H1 (cell line): ENCODE measurements at regions not wholly inside any gene's neighbourhood (a gene's known extent, or its start where the extent isn't known, plus 50 kb on each side); places are given as distances from the start of the nearest gene placed in this dataset.

Experiments
- CTCF ChIA-PET: fragments of 300-600 bp; sonication (Branson Sonifier 250); formaldehyde crosslinking; loops from one replicate; lab custom pipeline; 2021; ENCODE audit not compliant: partially characterized antibody; lab: Charles Lee
- POLR2A ChIA-PET: fragments of 300-600 bp; sonication (Branson Sonifier 250); formaldehyde crosslinking; loops from one replicate; lab custom pipeline; 2021; ENCODE audit warnings: inconsistent platforms; ENCODE audit not compliant: partially characterized antibody; lab: Charles Lee
- DNase-seq, 2 experiments: peaks; one replicate each; pipeline versions ENCODE4 v3.0.0 to v3.0.0-alpha.2; 2010 to 2022; ENCODE audit warnings: low spot score in 2 of 2, low read depth in 1 of 2, mixed read lengths in 1 of 2
- FAIRE-seq: peaks from 2 replicates; lab custom pipeline; 2011; peaks lifted over from hg19 to GRCh38; lab: Jason Lieb, UNC
- H2AFZ ChIP-seq: 2 replicates; pipeline ENCODE4 v1.8.1; 2012; ENCODE audit warnings: low read length, inconsistent platforms
- H2AK5ac ChIP-seq: 2 replicates; pipeline ENCODE4 v1.6.1; 2013; ENCODE audit warnings: low read depth, low read length
- H2BK120ac ChIP-seq: replicated peaks from 2 replicates; pipeline ENCODE3; 2013; ENCODE audit warnings: low read depth, low read length, inconsistent platforms
- H2BK12ac ChIP-seq: 2 replicates; pipeline ENCODE4 v1.6.1; 2013; ENCODE audit warnings: low read depth, low read length
- H2BK15ac ChIP-seq: 2 replicates; pipeline ENCODE4 v1.6.1; 2013; ENCODE audit warnings: low read length
- H2BK20ac ChIP-seq: 2 replicates; pipeline ENCODE4 v1.6.1; 2013; ENCODE audit warnings: low read length
- H2BK5ac ChIP-seq: 2 replicates; pipeline ENCODE4 v1.6.1; 2013; ENCODE audit warnings: low read depth, low read length
- H3K14ac ChIP-seq: 2 replicates; pipeline ENCODE4 v1.6.1; 2013; ENCODE audit warnings: inconsistent platforms; ENCODE audit not compliant: insufficient read length
- H3K18ac ChIP-seq: 2 replicates; pipeline ENCODE4 v1.6.1; 2013; ENCODE audit warnings: low read length; ENCODE audit errors: extremely low read depth
- H3K23ac ChIP-seq: 2 replicates; pipeline ENCODE4 v1.6.1; 2013; ENCODE audit warnings: inconsistent platforms; ENCODE audit not compliant: insufficient read length
- H3K23me2 ChIP-seq: 2 replicates; pipeline ENCODE4 v1.6.1; 2013; ENCODE audit warnings: low read depth, low read length
- H3K27ac ChIP-seq: 2 replicates; pipeline ENCODE4 v1.6.1; 2011; ENCODE audit warnings: low read depth, low read length, inconsistent platforms
- H3K27me3 ChIP-seq, 4 experiments: replicated peaks in 1 of 4; 1 replicate in 1 of 4; 2 replicates in 3 of 4; pipeline versions ENCODE4 v1.6.1 to v1.8.1; 2011 to 2013; ENCODE audit warnings: low read length in 3 of 4, mild to moderate bottlenecking in 3 of 4, inconsistent platforms in 2 of 4, mixed read lengths in 2 of 4, moderate library complexity in 1 of 4; ENCODE audit not compliant: control insufficient read depth in 3 of 4, insufficient read depth in 3 of 4; ENCODE audit errors: extremely low read depth in 1 of 4
- H3K36me3 ChIP-seq, 4 experiments: 2 replicates each; pipeline versions ENCODE4 v1.6.1 to v1.8.1; 2011 to 2013; ENCODE audit warnings: mild to moderate bottlenecking in 4 of 4, low read length in 3 of 4, moderate library complexity in 2 of 4, control low read depth in 1 of 4, inconsistent platforms in 1 of 4; ENCODE audit not compliant: insufficient read depth in 4 of 4, control insufficient read depth in 2 of 4
- H3K4ac ChIP-seq: replicated peaks from 2 replicates; pipeline ENCODE3; 2013; ENCODE audit warnings: low read length, low read depth, mixed read lengths, inconsistent platforms; ENCODE audit not compliant: insufficient read length
- H3K4me1 ChIP-seq, 4 experiments: replicated peaks in 1 of 4; 1 replicate in 1 of 4; 2 replicates in 3 of 4; pipeline versions ENCODE4 v1.6.1 to v1.8.1; 2011 to 2013; ENCODE audit warnings: low read length in 3 of 4, inconsistent platforms in 2 of 4, mixed read lengths in 1 of 4; ENCODE audit not compliant: insufficient read depth in 4 of 4, control insufficient read depth in 3 of 4
- H3K4me2 ChIP-seq, 2 experiments: 2 replicates each; pipeline versions ENCODE4 v1.6.1 to v1.8.1; 2011 to 2013; ENCODE audit warnings: low read depth in 2 of 2, low read length in 2 of 2, control low read depth in 1 of 2, inconsistent platforms in 1 of 2, mild to moderate bottlenecking in 1 of 2; ENCODE audit not compliant: insufficient read depth in 1 of 2
- H3K4me3 ChIP-seq, 4 experiments: fragments of 200-600, 300-600 bp in 1 of 4; sonication (generic), shearing (Covaris generic), sonication (Bioruptor Twin) in 1 of 4; 2 replicates each; pipeline versions ENCODE4 v1.5.1 to v1.8.1; 2011 to 2016; ENCODE audit warnings: low read length in 4 of 4, low read depth in 3 of 4, control low read depth in 2 of 4, inconsistent platforms in 2 of 4, mild to moderate bottlenecking in 2 of 4, mixed read lengths in 1 of 4, moderate library complexity in 1 of 4; ENCODE audit not compliant: insufficient read depth in 2 of 4; ENCODE audit errors: extremely low read depth in 1 of 4
- H3K56ac ChIP-seq: replicated peaks from 2 replicates; pipeline ENCODE3; 2013; ENCODE audit warnings: low read depth, mild to moderate bottlenecking, mixed read lengths, low read length, inconsistent platforms; ENCODE audit not compliant: insufficient read length
- H3K79me1 ChIP-seq: 2 replicates; pipeline ENCODE4 v1.6.1; 2013; ENCODE audit warnings: low read depth, low read length, control low read depth
- H3K79me2 ChIP-seq, 2 experiments: 2 replicates each; pipeline versions ENCODE4 v1.6.1 to v1.8.1; 2012 to 2013; ENCODE audit warnings: low read length in 2 of 2, mild to moderate bottlenecking in 2 of 2, inconsistent platforms in 1 of 2; ENCODE audit not compliant: insufficient read depth in 2 of 2, control insufficient read depth in 1 of 2
- H3K9ac ChIP-seq, 4 experiments: replicated peaks in 1 of 4; 1 replicate in 1 of 4; 2 replicates in 3 of 4; pipeline versions ENCODE4 v1.6.1 to v1.8.1; 2011 to 2013; ENCODE audit warnings: low read depth in 3 of 4, low read length in 3 of 4, control low read depth in 2 of 4, mild to moderate bottlenecking in 2 of 4, moderate library complexity in 2 of 4, inconsistent platforms in 1 of 4; ENCODE audit errors: extremely low read depth in 1 of 4
- H3K9me3 ChIP-seq, 2 experiments: 2 replicates each; pipeline versions ENCODE4 v1.6.1 to v1.8.1; 2012 to 2013; ENCODE audit warnings: mild to moderate bottlenecking in 2 of 2, moderate library complexity in 2 of 2, control low read depth in 1 of 2, inconsistent platforms in 1 of 2, low read depth in 1 of 2, low read length in 1 of 2, mixed read lengths in 1 of 2; ENCODE audit not compliant: insufficient read depth in 2 of 2
- H4K20me1 ChIP-seq, 2 experiments: replicated peaks in 1 of 2; 2 replicates each; pipeline versions ENCODE3 to v1.8.1; 2011 to 2013; ENCODE audit warnings: inconsistent platforms in 2 of 2, low read length in 2 of 2, mild to moderate bottlenecking in 1 of 2; ENCODE audit not compliant: insufficient read depth in 2 of 2, control insufficient read depth in 1 of 2
- H4K5ac ChIP-seq: 2 replicates; pipeline ENCODE4 v1.6.1; 2013; ENCODE audit warnings: low read length, low read depth, mixed read lengths, inconsistent platforms; ENCODE audit not compliant: insufficient read length
- H4K8ac ChIP-seq: 2 replicates; pipeline ENCODE4 v1.8.0; 2013; ENCODE audit warnings: mild to moderate bottlenecking, moderate library complexity, low read length, inconsistent platforms; ENCODE audit not compliant: insufficient read depth; ENCODE audit errors: extremely low read depth
- H4K91ac ChIP-seq: replicated peaks from 2 replicates; pipeline ENCODE3; 2013; ENCODE audit warnings: low read length, mixed read lengths, inconsistent platforms; ENCODE audit not compliant: insufficient read length
- CBX8 ChIP-seq: fragments of 300-800, 300-1000 bp; sonication (generic); IDR thresholded peaks from 2 replicates; pipeline ENCODE4 v1.7.1; 2016; ENCODE audit warnings: low read depth, low read length, borderline replicate concordance
- CHD2 ChIP-seq: IDR thresholded peaks from 2 replicates; pipeline ENCODE4 v1.6.1; 2012; ENCODE audit warnings: low read length, improper control_type of control experiment
- EP300 ChIP-seq, 2 experiments: IDR thresholded peaks; 1 replicate in 1 of 2; 2 replicates in 1 of 2; pipeline ENCODE4 v1.6.1; 2011 to 2012; ENCODE audit warnings: low read depth in 2 of 2, low read length in 2 of 2, mild to moderate bottlenecking in 2 of 2, borderline replicate concordance in 1 of 2, inconsistent platforms in 1 of 2, moderate library complexity in 1 of 2
- KDM4A ChIP-seq: IDR thresholded peaks from one replicate; pipeline ENCODE4 v1.7.1; 2012; ENCODE audit warnings: low read depth, mild to moderate bottlenecking, moderate library complexity, low read length, inconsistent platforms; ENCODE audit not compliant: severe bottlenecking
- POU5F1 ChIP-seq: IDR thresholded peaks from 2 replicates; pipeline ENCODE4 v1.6.1; 2011; ENCODE audit warnings: low read depth, mild to moderate bottlenecking, low read length, moderate library complexity
- SP2 ChIP-seq: IDR thresholded peaks from 2 replicates; pipeline ENCODE4 v1.6.1; 2012; ENCODE audit warnings: mild to moderate bottlenecking, low read length, inconsistent platforms
- TCF12 ChIP-seq: IDR thresholded peaks from 2 replicates; pipeline ENCODE4 v1.6.1; 2011; ENCODE audit warnings: low read depth, mild to moderate bottlenecking, low read length
- WGBS, 2 experiments: shearing (Covaris generic) in 1 of 2; methylation state at CpG; one replicate each; pipeline versions ENCODE4 v1.1.6 to v1.1.7; 2013 to 2015; ENCODE audit warnings: low lambda C conversion rate in 2 of 2, mixed read lengths in 2 of 2, inconsistent platforms in 1 of 2, low coverage in 1 of 2, missing lambda C conversion rate in 1 of 2; ENCODE audit not compliant: insufficient replicate concordance in 2 of 2, insufficient coverage in 1 of 2, insufficient read length in 1 of 2; ENCODE audit errors: extremely low coverage in 1 of 2, missing lambda C conversion rate in 1 of 2; 5-methylcytosine and 5-hydroxymethylcytosine counted together

GRCh38 chr6:14995966-14996602 is 249.8 kb upstream of the JARID2 start:
- no peak overlapping the region for H2AFZ ChIP-seq
- no peak overlapping the region for H3K18ac ChIP-seq
- ChIA-PET POLR2A (interaction anchor here (1.2 kb wide), 1 partner anchor 42 kb away, joined by 3 read pairs; no protein-coding TSS in a partner anchor), CTCF (interaction anchor here (1.3 kb wide), 1 partner anchor 18 kb away, joined by 4 read pairs; no protein-coding TSS in a partner anchor)
- H4K20me1 ChIP-seq, result no peaks in the 10 kb centered on the region
- peaks cover 0 to 57% (median 6%) of the 10 kb centered on the region in 4 experiments; a peak in 4 of 8 replicates for H3K36me3 ChIP-seq
- 91% methylated on average over 12 of the region's 12 CpGs; no CpG with 5 or more reads in 1 of the 2 experiments for WGBS, 2 experiments
- DNase-seq (no peak), FAIRE-seq (no peak)
- H2BK15ac ChIP-seq, result no peak overlapping the region
- no peaks in the 10 kb centered on the region for H3K23me2 ChIP-seq
- no peak overlapping the region for H3K56ac ChIP-seq
- H3K27ac ChIP-seq, result no peak overlapping the region
- H3K9me3 ChIP-seq, result no peaks in the 10 kb centered on the region
- no peak overlapping the region for H2AK5ac ChIP-seq
- H3K23ac ChIP-seq, result no peak overlapping the region
- no peak overlapping the region for H3K4me3 ChIP-seq
- H2BK120ac ChIP-seq, result no peak overlapping the region
- TF ChIP-seq SP2, result no peak
- TF ChIP-seq EP300 (IDR thresholded peaks at IDR 0.05; ENCODE audit: borderline replicate concordance in 1 of 2, low read depth in 2 of 2, low read length in 2 of 2), result no peak
- TF ChIP-seq CHD2, result no peak
- TF ChIP-seq POU5F1, result no peak
- TF ChIP-seq KDM4A, result no peak
- TF ChIP-seq CBX8, result no peak
- TF ChIP-seq TCF12, result no peak
- H3K4me1 ChIP-seq, result no peaks in the 10 kb centered on the region
- no peak overlapping the region for H4K91ac ChIP-seq
- H3K14ac ChIP-seq, result no peak overlapping the region
- no peak overlapping the region for H3K4ac ChIP-seq
- H2BK12ac ChIP-seq, result no peak overlapping the region
- H3K4me2 ChIP-seq, result no peak overlapping the region
- H3K9ac ChIP-seq, result no peak overlapping the region
- peaks cover 2 to 5% of the 10 kb centered on the region in 2 experiments; a peak in 3 of 4 replicates for H3K79me2 ChIP-seq
- no peak overlapping the region for H2BK20ac ChIP-seq
- peaks cover 9% of the 10 kb centered on the region for H3K79me1 ChIP-seq
- H3K27me3 ChIP-seq, result no peaks in the 10 kb centered on the region
- H4K5ac ChIP-seq, result no peak overlapping the region
- H2BK5ac ChIP-seq, result no peak overlapping the region
- no peak overlapping the region for H4K8ac ChIP-seq
